Osteoblast (primary cell): ENCODE measurements at regions not wholly inside any gene's neighbourhood (a gene's known extent, or its start where the extent isn't known, plus 50 kb on each side); places are given as distances from the start of the nearest gene placed in this dataset.
A peak's percentile ranks its signal among the peaks of the same experiment; 100 is the strongest.

Source experiments
- DNase-seq: peaks from one replicate; pipeline ENCODE4 v3.0.0; 2011; ENCODE audit warnings: low spot score, mixed read lengths; ENCODE audit not compliant: insufficient read length; ENCODE audit errors: missing footprints
- H2AFZ ChIP-seq: 2 replicates; pipeline ENCODE4 v1.6.0; 2011; ENCODE audit warnings: mild to moderate bottlenecking, low read length
- H3K27ac ChIP-seq: 2 replicates; pipeline ENCODE4 v1.5.1; 2011; ENCODE audit warnings: mild to moderate bottlenecking, low read depth, low read length, moderate library complexity
- H3K27me3 ChIP-seq: 2 replicates; pipeline ENCODE4 v1.6.0; 2012; ENCODE audit warnings: mild to moderate bottlenecking, control low read depth, inconsistent platforms, low read length, moderate library complexity; ENCODE audit not compliant: insufficient read depth
- H3K36me3 ChIP-seq: 2 replicates; pipeline ENCODE4 v1.5.1; 2011; ENCODE audit warnings: mild to moderate bottlenecking, low read length, control low read depth, moderate library complexity; ENCODE audit not compliant: insufficient read depth
- H3K4me1 ChIP-seq: 2 replicates; pipeline ENCODE4 v1.5.1; 2011; ENCODE audit warnings: mild to moderate bottlenecking, low read length, control low read depth, moderate library complexity; ENCODE audit not compliant: insufficient read depth
- H3K4me2 ChIP-seq: 2 replicates; pipeline ENCODE4 v1.6.0; 2011; ENCODE audit warnings: mild to moderate bottlenecking, low read length; ENCODE audit not compliant: insufficient read depth
- H3K4me3 ChIP-seq: fragments of 200-600 bp; sonication (generic); 3 replicates; pipeline ENCODE4 v1.5.1; 2012; ENCODE audit warnings: mild to moderate bottlenecking, low read length, inconsistent platforms; ENCODE audit not compliant: insufficient read depth
- H3K79me2 ChIP-seq: 2 replicates; pipeline ENCODE4 v1.6.0; 2012; ENCODE audit warnings: mild to moderate bottlenecking, low read length, control low read depth, inconsistent platforms; ENCODE audit not compliant: insufficient read depth
- H3K9me3 ChIP-seq: 2 replicates; pipeline ENCODE4 v1.5.1; 2011; ENCODE audit warnings: low read depth, low read length, control low read depth
- H4K20me1 ChIP-seq: 2 replicates; pipeline ENCODE4 v1.6.0; 2012; ENCODE audit warnings: mild to moderate bottlenecking, low read length, control low read depth; ENCODE audit not compliant: insufficient read depth
- TF ChIP-seq, protein P1 (sequence below): IDR thresholded peaks from 2 replicates; pipeline ENCODE4 v1.5.1; 2011; ENCODE audit warnings: mild to moderate bottlenecking, low read depth, low read length, moderate library complexity; ENCODE audit errors: extremely low read depth

DNA sequence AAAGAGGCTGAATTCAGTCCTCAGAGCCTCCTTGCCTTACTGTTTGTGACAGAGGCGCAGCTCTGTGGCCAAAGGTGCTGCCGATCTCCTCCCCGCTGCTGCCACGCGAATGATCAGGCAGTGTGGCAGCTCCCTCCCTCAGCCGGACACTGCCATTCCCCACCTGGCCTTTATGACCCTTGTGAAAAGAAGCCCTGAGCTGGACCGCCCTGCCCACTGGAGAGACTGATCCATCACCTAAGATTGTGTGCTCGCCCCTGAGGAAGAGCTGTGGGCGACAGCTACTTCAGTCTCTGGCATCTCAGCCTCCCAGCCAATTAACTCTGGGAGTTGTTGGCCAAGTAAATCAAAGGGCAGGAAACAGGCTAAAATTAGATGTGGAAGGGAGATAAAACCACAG is 90.9 kb downstream of the CARTPT start:
- no peaks in the 10 kb centered on the region for H3K4me1 ChIP-seq
- H4K20me1 ChIP-seq, result no peaks in the 10 kb centered on the region
- peak overlapping the region; percentile 9 for H3K4me2 ChIP-seq
- H3K79me2 ChIP-seq, result no peaks in the 10 kb centered on the region
- no peak overlapping the region for H3K27ac ChIP-seq
- peak overlapping the region; percentile 16 for H2AFZ ChIP-seq
- H3K4me3 ChIP-seq, result no peak overlapping the region
- no peak for DNase-seq
- H3K27me3 ChIP-seq, result peaks cover 15% of the 10 kb centered on the region
- TF ChIP-seq, protein P1, sequence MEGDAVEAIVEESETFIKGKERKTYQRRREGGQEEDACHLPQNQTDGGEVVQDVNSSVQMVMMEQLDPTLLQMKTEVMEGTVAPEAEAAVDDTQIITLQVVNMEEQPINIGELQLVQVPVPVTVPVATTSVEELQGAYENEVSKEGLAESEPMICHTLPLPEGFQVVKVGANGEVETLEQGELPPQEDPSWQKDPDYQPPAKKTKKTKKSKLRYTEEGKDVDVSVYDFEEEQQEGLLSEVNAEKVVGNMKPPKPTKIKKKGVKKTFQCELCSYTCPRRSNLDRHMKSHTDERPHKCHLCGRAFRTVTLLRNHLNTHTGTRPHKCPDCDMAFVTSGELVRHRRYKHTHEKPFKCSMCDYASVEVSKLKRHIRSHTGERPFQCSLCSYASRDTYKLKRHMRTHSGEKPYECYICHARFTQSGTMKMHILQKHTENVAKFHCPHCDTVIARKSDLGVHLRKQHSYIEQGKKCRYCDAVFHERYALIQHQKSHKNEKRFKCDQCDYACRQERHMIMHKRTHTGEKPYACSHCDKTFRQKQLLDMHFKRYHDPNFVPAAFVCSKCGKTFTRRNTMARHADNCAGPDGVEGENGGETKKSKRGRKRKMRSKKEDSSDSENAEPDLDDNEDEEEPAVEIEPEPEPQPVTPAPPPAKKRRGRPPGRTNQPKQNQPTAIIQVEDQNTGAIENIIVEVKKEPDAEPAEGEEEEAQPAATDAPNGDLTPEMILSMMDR, result no peak
- H3K9me3 ChIP-seq, result no peaks in the 10 kb centered on the region
- no peaks in the 10 kb centered on the region for H3K36me3 ChIP-seq

DNA sequence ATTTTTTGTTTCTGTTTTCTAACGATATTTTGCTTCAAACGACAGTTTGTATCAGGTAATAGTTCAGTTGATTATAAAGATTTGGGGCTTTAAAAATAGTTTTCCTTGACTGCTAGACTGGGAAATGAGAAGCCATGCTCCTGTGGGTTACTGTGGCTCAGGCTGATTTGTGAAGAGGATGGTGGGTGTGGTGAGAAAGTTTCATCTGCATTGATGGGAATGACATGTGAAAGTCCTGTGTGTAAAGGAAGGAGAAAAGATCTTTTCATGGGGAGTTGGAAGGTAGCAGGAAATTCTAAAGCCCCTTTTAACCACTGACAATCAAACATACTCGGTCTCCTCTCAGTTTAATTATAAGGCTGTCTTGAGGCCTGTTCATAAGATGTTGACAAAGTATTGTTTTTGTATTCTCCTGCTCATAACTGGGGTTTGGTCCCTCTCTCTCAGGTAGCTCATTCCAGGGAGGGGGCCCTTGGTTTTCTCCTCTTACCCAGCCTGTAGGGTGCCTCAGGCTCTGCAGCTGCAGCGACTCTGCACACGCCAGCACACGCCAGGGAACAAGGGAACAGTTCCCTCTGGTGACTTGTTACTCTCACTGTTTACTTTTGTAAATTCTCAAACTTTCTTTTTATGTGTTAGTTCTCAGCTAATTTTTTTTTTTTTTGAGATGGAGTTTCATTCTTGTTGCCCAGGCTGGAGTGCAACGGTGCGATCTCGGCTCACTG is 91.6 kb downstream of the CARTPT start:
- Histone ChIP-seq H2AFZ (peak overlapping the region; percentile 16), H3K4me2 (peak overlapping the region; percentile 9), H3K79me2 (no peaks in the 10 kb centered on the region)

GRCh38 chr5:71811779-71812178 is 92.7 kb downstream of the CARTPT start:
- peaks cover 16% of the 10 kb centered on the region for H3K27me3 ChIP-seq

More for the DNA sequence above, 91.6 kb downstream of the CARTPT start:
- TF ChIP-seq, protein P1, result no peak
- Histone ChIP-seq H4K20me1 (no peaks in the 10 kb centered on the region), H3K4me1 (no peaks in the 10 kb centered on the region), H3K4me3 (no peak overlapping the region), H3K9me3 (no peaks in the 10 kb centered on the region), H3K27me3 (peaks cover 15% of the 10 kb centered on the region), H3K27ac (no peak overlapping the region), H3K36me3 (no peaks in the 10 kb centered on the region)
- peak; percentile 23 for DNase-seq

GRCh38 chr5:71816307-71816706 is 97.2 kb downstream of the CARTPT start:
- Histone ChIP-seq H4K20me1 (no peaks in the 10 kb centered on the region), H3K4me1 (no peaks in the 10 kb centered on the region), H3K4me2 (no peak overlapping the region), H3K27ac (no peak overlapping the region), H3K9me3 (no peaks in the 10 kb centered on the region), H3K36me3 (no peaks in the 10 kb centered on the region), H2AFZ (no peak overlapping the region), H3K79me2 (no peaks in the 10 kb centered on the region), H3K27me3 (peaks cover 13% of the 10 kb centered on the region), H3K4me3 (no peak overlapping the region)
- peak; percentile 25 for DNase-seq
- TF ChIP-seq, protein P1, result no peak

More at GRCh38 chr5:71811779-71812178, 92.7 kb downstream of the CARTPT start:
- Histone ChIP-seq H3K27ac (no peak overlapping the region), H3K79me2 (no peaks in the 10 kb centered on the region), H2AFZ (no peak overlapping the region), H3K4me3 (no peak overlapping the region), H3K4me1 (no peaks in the 10 kb centered on the region), H4K20me1 (no peaks in the 10 kb centered on the region), H3K9me3 (no peaks in the 10 kb centered on the region), H3K36me3 (no peaks in the 10 kb centered on the region), H3K4me2 (no peak overlapping the region)
- TF ChIP-seq, protein P1, result no peak
- DNase-seq, result no peak
